ENCODE measurements at regions not wholly inside any gene's neighbourhood (a gene's known extent, or its start where the extent isn't known, plus 50 kb on each side); places are given as distances from the start of the nearest gene placed in this dataset.

- no peaks in the 10 kb centered on the region for H4K20me1 ChIP-seq (ENCODE audit: control insufficient read depth, insufficient read depth, low read depth, low read length)
- no peaks in the 10 kb centered on the region for H3K9me2 ChIP-seq (replicated peaks; ENCODE audit: control insufficient read depth, low read length)
- TF ChIP-seq EZH2phosphoT487 (IDR thresholded peaks at IDR 0.05; ENCODE audit: borderline replicate concordance, low read length) = no peak
- TF ChIP-seq, protein P1, sequence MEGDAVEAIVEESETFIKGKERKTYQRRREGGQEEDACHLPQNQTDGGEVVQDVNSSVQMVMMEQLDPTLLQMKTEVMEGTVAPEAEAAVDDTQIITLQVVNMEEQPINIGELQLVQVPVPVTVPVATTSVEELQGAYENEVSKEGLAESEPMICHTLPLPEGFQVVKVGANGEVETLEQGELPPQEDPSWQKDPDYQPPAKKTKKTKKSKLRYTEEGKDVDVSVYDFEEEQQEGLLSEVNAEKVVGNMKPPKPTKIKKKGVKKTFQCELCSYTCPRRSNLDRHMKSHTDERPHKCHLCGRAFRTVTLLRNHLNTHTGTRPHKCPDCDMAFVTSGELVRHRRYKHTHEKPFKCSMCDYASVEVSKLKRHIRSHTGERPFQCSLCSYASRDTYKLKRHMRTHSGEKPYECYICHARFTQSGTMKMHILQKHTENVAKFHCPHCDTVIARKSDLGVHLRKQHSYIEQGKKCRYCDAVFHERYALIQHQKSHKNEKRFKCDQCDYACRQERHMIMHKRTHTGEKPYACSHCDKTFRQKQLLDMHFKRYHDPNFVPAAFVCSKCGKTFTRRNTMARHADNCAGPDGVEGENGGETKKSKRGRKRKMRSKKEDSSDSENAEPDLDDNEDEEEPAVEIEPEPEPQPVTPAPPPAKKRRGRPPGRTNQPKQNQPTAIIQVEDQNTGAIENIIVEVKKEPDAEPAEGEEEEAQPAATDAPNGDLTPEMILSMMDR (IDR thresholded peaks at IDR 0.05; ENCODE audit: low read depth, low read length, poor library complexity, severe bottlenecking) = no peak
- H3K79me2 ChIP-seq (ENCODE audit: control insufficient read depth, low read length) = no peaks in the 10 kb centered on the region
- H3K4me1 ChIP-seq (ENCODE audit: control insufficient read depth, low read length) = no peaks in the 10 kb centered on the region
- no peaks in the 10 kb centered on the region for H3F3A ChIP-seq (ENCODE audit: control insufficient read depth, insufficient read depth)
- no peaks in the 10 kb centered on the region for H3K36me3 ChIP-seq (ENCODE audit: control insufficient read depth, low read length)
- no peaks in the 10 kb centered on the region for H3K27me3 ChIP-seq (ENCODE audit: control insufficient read depth, low read length)
- no peak overlapping the region for H3K4me2 ChIP-seq (ENCODE audit: low read length)
- H3K4me3 ChIP-seq (ENCODE audit: low read length) = no peak overlapping the region
- H3K27ac ChIP-seq (ENCODE audit: low read depth, low read length) = no peak overlapping the region
- H3K9me3 ChIP-seq (ENCODE audit: control insufficient read depth, insufficient read depth, low read length) = no peaks in the 10 kb centered on the region
Measured at GRCh38 chr16:9463461-9463860, 372.0 kb downstream of the HAPSTR1 start.

GRCh38 chr16:9465161-9465560 is 373.7 kb downstream of the HAPSTR1 start:
- H4K20me1 ChIP-seq (ENCODE audit: control insufficient read depth, insufficient read depth, low read depth, low read length) = no peaks in the 10 kb centered on the region
- no peaks in the 10 kb centered on the region for H3K27me3 ChIP-seq (ENCODE audit: control insufficient read depth, low read length)
- H3K9me2 ChIP-seq (replicated peaks; ENCODE audit: control insufficient read depth, low read length) = no peaks in the 10 kb centered on the region
- H3K4me1 ChIP-seq (ENCODE audit: control insufficient read depth, low read length) = no peaks in the 10 kb centered on the region
- no peaks in the 10 kb centered on the region for H3F3A ChIP-seq (ENCODE audit: control insufficient read depth, insufficient read depth)
- TF ChIP-seq, protein P1 (IDR thresholded peaks at IDR 0.05; ENCODE audit: low read depth, low read length, poor library complexity, severe bottlenecking) = no peak
- no peak for TF ChIP-seq EZH2phosphoT487 (IDR thresholded peaks at IDR 0.05; ENCODE audit: borderline replicate concordance, low read length)
- no peak overlapping the region for H3K4me3 ChIP-seq (ENCODE audit: low read length)
- no peak overlapping the region for H3K27ac ChIP-seq (ENCODE audit: low read depth, low read length)
- no peak overlapping the region for H3K4me2 ChIP-seq (ENCODE audit: low read length)
- H3K36me3 ChIP-seq (ENCODE audit: control insufficient read depth, low read length) = no peaks in the 10 kb centered on the region
- no peaks in the 10 kb centered on the region for H3K79me2 ChIP-seq (ENCODE audit: control insufficient read depth, low read length)
- no peaks in the 10 kb centered on the region for H3K9me3 ChIP-seq (ENCODE audit: control insufficient read depth, insufficient read depth, low read length)

DNA sequence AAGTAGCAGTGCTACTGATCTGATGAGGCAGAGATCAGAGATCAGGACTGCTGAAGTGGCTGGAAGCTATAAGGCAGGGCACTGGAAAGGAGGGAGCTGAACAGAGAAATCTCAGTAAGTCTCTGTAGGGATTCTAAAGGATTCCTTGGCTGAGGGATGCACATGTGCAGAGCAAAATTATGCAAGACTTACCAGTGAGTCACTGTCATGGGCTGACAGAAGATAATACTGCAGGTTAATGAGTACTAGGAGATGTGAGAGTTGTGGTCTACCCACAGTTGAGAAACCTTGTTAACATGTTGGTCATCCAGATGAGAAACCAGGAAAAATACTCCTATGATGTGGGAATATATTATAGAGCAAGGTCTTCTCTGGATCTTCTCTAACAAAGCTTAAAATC is 378.1 kb downstream of the HAPSTR1 start:
- TF ChIP-seq EZH2phosphoT487 (IDR thresholded peaks at IDR 0.05; ENCODE audit: borderline replicate concordance, low read length) = no peak
- TF ChIP-seq, protein P1 (IDR thresholded peaks at IDR 0.05; ENCODE audit: low read depth, low read length, poor library complexity, severe bottlenecking) = no peak
- no peaks in the 10 kb centered on the region for H3K9me3 ChIP-seq (ENCODE audit: control insufficient read depth, insufficient read depth, low read length)

DNA sequence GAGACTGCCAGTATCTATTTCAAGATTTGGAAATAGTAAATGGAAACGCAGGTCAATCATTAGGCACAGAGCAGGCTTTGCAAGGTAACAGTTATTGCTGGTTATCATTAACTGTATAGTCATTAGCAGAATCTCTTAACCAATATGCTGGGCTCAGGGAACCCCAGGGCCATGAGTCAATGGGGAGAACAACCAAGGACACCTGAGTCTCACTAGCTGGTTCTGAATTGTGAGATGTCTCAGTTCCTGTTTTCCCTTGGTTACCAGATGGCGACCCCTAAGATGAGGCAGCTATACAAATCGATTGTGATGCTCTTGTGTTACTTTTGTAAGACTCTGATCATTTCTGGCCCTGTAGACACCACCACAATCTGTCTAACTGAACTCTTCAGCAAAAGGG is 385.3 kb downstream of the HAPSTR1 start:
- Histone ChIP-seq H3K27ac (ENCODE audit: low read depth, low read length) (no peak overlapping the region), H3K79me2 (ENCODE audit: control insufficient read depth, low read length) (no peaks in the 10 kb centered on the region), H4K20me1 (ENCODE audit: control insufficient read depth, insufficient read depth, low read depth, low read length) (no peaks in the 10 kb centered on the region), H3K4me1 (ENCODE audit: control insufficient read depth, low read length) (no peaks in the 10 kb centered on the region), H3K36me3 (ENCODE audit: control insufficient read depth, low read length) (no peaks in the 10 kb centered on the region), H3K9me3 (ENCODE audit: control insufficient read depth, insufficient read depth, low read length) (no peaks in the 10 kb centered on the region), H3K27me3 (ENCODE audit: control insufficient read depth, low read length) (no peaks in the 10 kb centered on the region), H3K9me2 (replicated peaks; ENCODE audit: control insufficient read depth, low read length) (no peaks in the 10 kb centered on the region), H3K4me2 (ENCODE audit: low read length) (no peak overlapping the region), H3K4me3 (ENCODE audit: low read length) (no peak overlapping the region), H3F3A (ENCODE audit: control insufficient read depth, insufficient read depth) (no peaks in the 10 kb centered on the region)
- TF ChIP-seq, protein P1 (IDR thresholded peaks at IDR 0.05; ENCODE audit: low read depth, low read length, poor library complexity, severe bottlenecking) = no peak
- no peak for TF ChIP-seq EZH2phosphoT487 (IDR thresholded peaks at IDR 0.05; ENCODE audit: borderline replicate concordance, low read length)

More for the DNA sequence above, 378.1 kb downstream of the HAPSTR1 start:
- Histone ChIP-seq H3K9me2 (replicated peaks; ENCODE audit: control insufficient read depth, low read length) (no peaks in the 10 kb centered on the region), H3K4me3 (ENCODE audit: low read length) (no peak overlapping the region), H3K4me2 (ENCODE audit: low read length) (no peak overlapping the region), H3K27ac (ENCODE audit: low read depth, low read length) (no peak overlapping the region), H4K20me1 (ENCODE audit: control insufficient read depth, insufficient read depth, low read depth, low read length) (no peaks in the 10 kb centered on the region), H3K36me3 (ENCODE audit: control insufficient read depth, low read length) (no peaks in the 10 kb centered on the region), H3K79me2 (ENCODE audit: control insufficient read depth, low read length) (no peaks in the 10 kb centered on the region), H3K27me3 (ENCODE audit: control insufficient read depth, low read length) (no peaks in the 10 kb centered on the region), H3F3A (ENCODE audit: control insufficient read depth, insufficient read depth) (no peaks in the 10 kb centered on the region), H3K4me1 (ENCODE audit: control insufficient read depth, low read length) (no peaks in the 10 kb centered on the region)

Data from DOHH2 (cell line).